HG03354 (cell line): ENCODE measurements at regions not wholly inside any gene's neighbourhood (a gene's known extent, or its start where the extent isn't known, plus 50 kb on each side); places are given as distances from the start of the nearest gene placed in this dataset.
"Not testable (repeated sequence)": the region's sequence is repeated elsewhere in the genome, so short reads cannot be mapped to it uniquely, and the experiment has no call there.

Experiments
- ATAC-seq: cut with Tn5 transposase; IDR thresholded peaks from one replicate; pipeline ENCODE4 v1.9.1; 2021; ENCODE audit warnings: mild to moderate bottlenecking; ENCODE audit not compliant: unreplicated experiment, poor library complexity, severe bottlenecking

- ATAC-seq = no peak
Observed at GRCh38 chr2:35741556-35741955, 614.0 kb upstream of the CRIM1 start.

- ATAC-seq = no peak
Observed at GRCh38 chr2:35731674-35732073, 623.9 kb upstream of the CRIM1 start.

DNA sequence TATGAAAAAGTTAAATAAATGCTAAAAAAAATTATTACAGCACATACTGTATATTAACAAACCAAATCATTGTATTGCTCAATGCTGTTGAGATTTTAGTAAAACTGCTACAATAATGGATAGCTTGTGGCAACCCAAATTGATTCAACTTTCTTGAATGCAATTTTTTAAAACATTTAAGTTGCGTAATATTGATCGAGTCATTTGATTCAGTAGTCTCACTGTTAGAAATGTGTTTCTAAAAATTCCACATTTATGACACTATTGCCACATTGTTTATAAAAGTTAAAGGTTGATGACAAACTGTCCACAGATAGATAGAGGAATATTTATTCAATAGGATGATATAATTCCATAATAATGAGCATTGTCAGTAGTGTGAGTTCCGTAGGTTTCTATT is 640.7 kb upstream of the CRIM1 start:
- no peak for ATAC-seq

GRCh38 chr2:35708411-35708923 is 647.1 kb upstream of the CRIM1 start:
- no peak for ATAC-seq

DNA sequence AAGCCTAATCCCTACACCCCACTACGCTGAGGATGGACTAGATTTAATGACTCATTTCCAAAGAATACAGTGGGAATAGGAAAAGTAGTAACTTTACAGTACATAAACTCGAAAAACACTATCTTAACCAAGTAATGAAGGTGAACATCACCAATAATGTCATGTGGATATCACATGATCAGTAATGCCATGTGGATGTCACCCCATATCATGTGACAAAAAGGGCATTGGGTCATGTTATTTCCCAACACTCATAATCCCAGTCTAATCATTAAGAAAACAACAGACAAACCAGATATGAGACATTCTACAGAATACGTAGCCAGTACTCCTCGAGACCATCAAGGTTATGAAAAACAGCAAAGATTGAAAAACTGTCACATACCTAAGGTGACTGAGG is 667.3 kb upstream of the CRIM1 start:
- ATAC-seq = no peak

DNA sequence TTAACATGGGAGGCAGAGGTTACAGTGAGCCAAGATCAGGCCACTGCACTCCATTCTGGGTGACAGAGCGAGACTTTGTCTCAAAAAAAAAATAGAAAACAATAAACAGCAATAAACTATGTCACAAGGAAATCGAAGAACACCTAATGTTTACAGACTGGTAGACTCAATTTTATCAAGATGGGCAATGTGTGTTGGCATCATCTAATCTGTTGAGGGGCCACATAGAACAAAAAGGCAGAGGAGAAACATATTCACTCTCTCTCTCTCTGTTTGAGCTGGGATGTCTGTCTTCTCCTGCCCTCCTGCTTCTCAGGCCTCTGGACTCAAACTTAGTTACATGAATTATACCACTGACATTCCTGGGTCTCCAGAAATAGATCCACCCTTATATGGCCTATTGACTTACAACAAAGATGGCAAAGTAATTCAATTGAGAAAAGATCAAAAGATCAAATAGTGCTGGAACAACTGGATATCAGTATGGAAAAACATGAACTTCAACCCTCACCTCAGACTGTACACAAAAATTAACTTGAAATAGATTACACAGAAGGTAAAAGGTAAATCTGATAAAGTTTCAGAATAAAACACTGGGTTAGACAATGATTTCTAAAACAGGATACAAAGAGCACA is 703.8 kb upstream of the CRIM1 start:
- no peak for ATAC-seq

GRCh38 chr2:35614640-35615039 is 740.9 kb upstream of the CRIM1 start:
- no peak for ATAC-seq

DNA sequence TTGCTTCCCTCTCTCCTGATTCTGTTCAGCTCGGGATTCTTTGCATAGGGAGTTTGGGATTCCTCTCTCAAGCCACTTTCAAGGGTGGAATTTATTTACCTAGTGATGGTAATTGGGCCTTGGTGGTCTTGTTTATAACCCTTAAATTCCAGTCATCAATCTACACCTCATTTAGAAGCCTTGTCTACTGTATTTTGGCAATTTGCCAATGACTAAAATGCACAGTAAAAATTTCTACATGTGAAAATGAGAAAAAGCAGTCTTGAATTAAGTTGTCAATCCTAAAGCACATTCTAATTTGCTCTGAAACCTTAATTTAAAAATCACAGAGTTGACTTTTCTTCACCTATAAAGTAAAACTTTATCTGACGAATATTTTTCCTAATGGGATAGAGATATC is 749.2 kb upstream of the CRIM1 start:
- ATAC-seq = no peak

- ATAC-seq = no peak
Observed at GRCh38 chr2:35598310-35598709, 757.3 kb upstream of the CRIM1 start.

- ATAC-seq = no peak
Observed at GRCh38 chr2:35591886-35592285, 763.7 kb upstream of the CRIM1 start.

- ATAC-seq = no peak
Observed at GRCh38 chr2:35585972-35586371, 769.6 kb upstream of the CRIM1 start.

- no peak for ATAC-seq
Observed at GRCh38 chr2:35582637-35583036, 772.9 kb upstream of the CRIM1 start.

DNA sequence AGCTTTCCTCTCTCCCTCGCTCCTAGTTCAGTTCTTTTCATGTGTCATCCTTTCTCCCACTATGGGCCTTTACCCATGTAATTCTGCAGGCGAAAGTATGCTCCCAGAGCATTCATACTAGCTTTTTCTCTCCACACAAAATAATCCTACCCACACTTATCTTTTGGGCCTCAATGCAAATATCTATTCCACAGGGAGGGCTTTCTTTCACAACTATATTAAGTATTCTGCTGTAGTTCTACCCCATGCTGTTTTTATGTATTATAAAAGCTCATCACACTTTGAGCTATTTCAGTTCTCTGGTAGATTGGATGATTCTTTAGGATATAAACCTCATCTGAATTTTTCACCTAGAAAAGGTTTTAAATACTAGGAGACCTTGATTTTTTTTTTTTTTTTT is 774.6 kb upstream of the CRIM1 start:
- no peak for ATAC-seq

DNA sequence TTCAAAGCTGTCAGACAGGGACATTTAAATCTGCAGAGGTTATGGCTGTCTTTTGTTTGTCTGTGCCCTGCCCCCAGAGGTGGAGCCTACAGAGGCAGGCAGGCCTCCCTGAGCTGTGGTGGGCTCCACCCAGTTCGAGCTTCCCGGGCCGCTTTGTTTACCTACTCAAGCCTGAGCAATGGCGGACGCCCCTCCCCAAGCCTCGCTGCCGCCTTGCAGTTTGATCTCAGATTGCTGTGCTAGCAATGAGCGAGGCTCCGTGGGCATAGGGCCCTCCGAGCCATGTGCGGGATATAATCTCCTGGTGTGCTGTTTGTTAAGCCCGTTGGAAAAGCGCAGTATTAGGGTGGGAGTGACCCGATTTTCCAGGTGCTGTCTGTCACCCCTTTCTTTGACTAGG is 787.0 kb upstream of the CRIM1 start:
- ATAC-seq = not testable (repeated sequence)

DNA sequence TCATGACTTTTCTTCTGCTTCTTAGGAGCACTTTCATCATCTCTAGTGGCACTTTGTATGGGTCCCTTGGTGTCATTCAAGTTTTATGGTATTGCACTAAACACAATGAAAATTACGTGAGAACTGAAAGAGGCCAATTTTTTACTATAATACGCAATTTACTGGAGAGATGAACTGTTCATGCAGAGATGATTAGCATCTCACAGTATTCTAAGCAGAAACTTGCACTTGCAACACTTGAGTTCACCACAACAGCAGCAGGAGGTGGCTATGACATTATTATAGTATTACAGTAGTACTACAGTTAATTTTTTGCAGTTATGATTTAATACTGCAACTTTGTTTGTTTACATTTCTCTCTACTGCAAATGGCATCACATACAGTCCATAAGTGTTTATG is 793.1 kb upstream of the CRIM1 start:
- no peak for ATAC-seq

GRCh38 chr2:35548171-35548570 is 807.4 kb upstream of the CRIM1 start:
- ATAC-seq = no peak

DNA sequence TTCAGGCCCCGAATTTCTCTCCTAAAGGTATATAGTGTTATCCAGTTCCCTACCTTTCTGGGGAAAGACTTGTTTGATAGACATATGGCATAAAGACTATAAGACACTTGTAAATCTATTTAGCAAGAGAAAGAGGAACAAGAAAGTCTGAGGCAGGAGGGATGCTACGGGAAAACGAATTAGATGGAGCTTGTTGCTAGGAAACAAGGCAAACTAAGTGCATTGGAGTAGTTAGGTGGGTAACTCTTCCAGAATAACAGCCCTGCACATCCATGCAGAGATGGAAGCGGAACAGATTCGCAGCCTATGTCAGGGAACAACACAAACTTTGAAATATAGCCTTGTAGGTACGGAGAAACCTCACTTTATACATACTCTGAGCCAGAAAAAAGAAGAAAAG is 810.3 kb upstream of the CRIM1 start:
- no peak for ATAC-seq

DNA sequence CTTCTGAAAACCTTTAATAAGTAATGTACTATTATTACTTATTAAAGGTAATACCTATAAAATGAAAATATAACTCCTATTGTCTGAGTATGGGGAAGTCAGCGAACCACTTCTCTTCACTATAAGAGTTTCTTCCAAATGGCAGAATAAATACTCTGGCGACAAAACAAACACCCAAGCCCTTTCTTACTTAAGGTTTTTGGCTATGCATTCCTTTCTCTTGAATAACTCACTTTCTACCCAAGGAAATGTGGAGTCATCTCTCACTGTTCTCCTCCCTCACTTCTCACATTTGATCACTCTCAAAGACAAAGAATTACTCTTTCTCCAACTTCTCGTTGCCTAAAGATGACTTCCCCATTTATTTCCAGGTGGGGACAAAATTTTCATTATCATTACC is 816.8 kb upstream of the CRIM1 start:
- no peak for ATAC-seq

DNA sequence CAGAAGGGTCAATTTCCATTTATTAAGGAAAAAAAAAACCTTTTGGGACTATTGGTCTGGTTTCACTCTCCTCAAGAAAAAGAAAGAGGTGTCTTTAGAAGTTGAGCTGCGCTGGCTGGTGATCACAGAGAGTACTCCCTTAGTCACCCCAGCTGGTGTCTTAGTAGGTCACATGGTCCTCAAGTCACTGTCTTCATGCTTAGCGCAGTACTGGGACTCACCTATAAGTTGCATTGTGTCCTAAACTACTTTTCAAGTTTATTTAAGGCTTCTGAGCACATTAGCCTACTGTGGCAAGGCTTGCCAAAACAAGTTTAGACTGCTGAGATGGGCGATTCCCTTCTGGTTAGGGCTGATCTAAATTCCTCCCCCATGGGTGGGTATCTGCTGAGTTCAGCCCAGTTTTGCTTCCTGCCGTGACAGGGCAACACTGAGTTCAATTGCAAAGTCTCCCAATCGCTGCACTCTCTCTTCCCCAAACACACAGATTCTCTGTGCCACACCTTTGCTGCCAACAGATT is 824.9 kb upstream of the CRIM1 start:
- ATAC-seq = no peak

DNA sequence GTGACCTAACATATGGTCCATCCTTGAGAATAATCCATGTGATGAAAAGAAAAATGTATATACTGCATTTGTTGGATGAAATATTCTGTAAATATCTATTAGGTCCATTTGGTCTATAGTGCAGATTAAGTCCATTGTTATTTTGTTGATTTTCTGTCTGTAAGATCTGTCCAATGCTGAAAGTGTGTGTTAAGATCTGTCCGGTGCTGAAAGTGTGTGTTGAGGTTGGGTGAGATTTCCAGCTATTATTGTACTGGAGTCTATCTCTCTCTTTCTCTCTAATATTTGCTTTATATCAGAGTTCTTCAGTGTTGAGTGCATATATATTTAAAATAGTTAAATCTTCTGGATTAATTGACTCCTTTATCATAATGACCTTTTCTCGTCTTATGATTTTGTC is 828.8 kb upstream of the CRIM1 start:
- no peak for ATAC-seq

DNA sequence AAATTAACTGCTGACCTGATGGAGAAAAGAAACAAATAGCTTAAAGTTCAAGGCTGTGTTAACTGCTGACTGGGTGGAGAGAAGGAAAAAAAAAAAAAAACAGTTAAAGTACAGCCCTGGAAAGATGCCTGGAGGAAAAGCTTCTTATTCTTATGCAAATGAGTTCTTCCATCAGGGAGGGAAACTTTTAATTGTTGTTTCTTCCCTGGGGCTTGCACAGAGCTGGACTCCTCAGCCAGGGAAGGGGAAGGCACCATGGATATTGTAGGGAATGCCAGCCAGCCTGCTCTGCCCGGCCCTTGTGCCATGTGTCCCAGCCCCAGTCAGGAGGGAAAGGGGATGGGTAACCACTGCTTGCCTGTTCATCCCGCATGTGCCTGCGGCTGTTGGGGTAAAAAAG is 833.1 kb upstream of the CRIM1 start:
- no peak for ATAC-seq

DNA sequence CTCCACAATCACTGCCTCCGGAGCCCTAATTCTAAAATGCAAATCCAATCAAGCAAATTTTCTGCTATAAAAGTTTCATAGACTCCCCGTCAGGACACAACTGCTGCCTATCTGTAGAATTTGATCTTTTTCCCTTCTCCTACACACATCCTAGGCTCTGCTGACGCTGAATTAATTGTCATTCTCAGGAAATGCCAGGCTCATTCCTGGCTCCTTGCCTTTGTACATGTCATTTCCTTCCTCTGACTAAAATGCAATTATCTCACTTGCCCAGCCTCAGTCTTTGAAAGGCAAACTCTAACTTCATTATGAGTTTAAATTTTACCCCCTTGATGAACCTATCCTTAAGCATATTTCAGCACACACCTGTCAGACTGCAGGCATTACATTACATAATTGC is 844.9 kb upstream of the CRIM1 start:
- no peak for ATAC-seq
